PC-9 (cell line): ENCODE measurements at regions not wholly inside any gene's neighbourhood (a gene's known extent, or its start where the extent isn't known, plus 50 kb on each side); places are given as distances from the start of the nearest gene placed in this dataset.

Experiments used
- CTCF ChIP-seq: fragments of 200-600 bp; sonication (generic); conservative IDR thresholded peaks from 2 replicates; pipeline ENCODE4 v1.6.1; 2017; ENCODE audit warnings: mixed run types, antibody characterized with exemption, mild to moderate bottlenecking, moderate library complexity
- EZH2 ChIP-seq: fragments of 200-600 bp; sonication (generic); IDR thresholded peaks from 2 replicates; pipeline ENCODE4 v1.8.0; 2017; ENCODE audit warnings: antibody characterized with exemption, low read depth

GRCh38 chr11:69397732-69398131 is 83.7 kb upstream of the LINC01488 start:
- TF ChIP-seq CTCF: no peak
- no peak for TF ChIP-seq EZH2
